BJ (cell line): ENCODE measurements at regions not wholly inside any gene's neighbourhood (a gene's known extent, or its start where the extent isn't known, plus 50 kb on each side); places are given as distances from the start of the nearest gene placed in this dataset.

ENCODE experiments used
- CTCF ChIA-PET: fragments of 350-600 bp; formaldehyde crosslinking; extraction: SDS; loops from one replicate; lab custom pipeline; 2021; ENCODE audit warnings: antibody characterized with exemption, inconsistent platforms; lab: Yijun Ruan, JAX
- POLR2A ChIA-PET: fragments of 300-600 bp; sonication (Branson Sonifier 250); formaldehyde crosslinking; extraction: SDS; loops from one replicate; lab custom pipeline; 2021; ENCODE audit warnings: antibody characterized with exemption; lab: Charles Lee
- DNase-seq: peaks from one replicate; pipeline ENCODE4 v3.0.0-alpha.2; 2011; ENCODE audit warnings: low read depth
- H3K27me3 ChIP-seq: 2 replicates; pipeline ENCODE4 v1.6.0; 2011; ENCODE audit warnings: low read length; ENCODE audit not compliant: control insufficient read depth, insufficient read depth
- H3K36me3 ChIP-seq: 2 replicates; pipeline ENCODE4 v1.5.1; 2011; ENCODE audit warnings: low read length; ENCODE audit not compliant: control insufficient read depth, insufficient read depth
- H3K4me3 ChIP-seq: 2 replicates; pipeline ENCODE4 v1.5.1; 2011; ENCODE audit warnings: low read depth, mild to moderate bottlenecking, control low read depth, low read length
- TF ChIP-seq, protein P1 (sequence below): IDR thresholded peaks from 2 replicates; pipeline ENCODE4 v1.5.1; 2011; ENCODE audit warnings: low read depth, mild to moderate bottlenecking, control low read depth, inconsistent platforms, low read length, moderate library complexity; ENCODE audit not compliant: insufficient read depth

GRCh38 chr2:14272396-14273075, 360.0 kb upstream of the LRATD1 start:
- ChIA-PET POLR2A (no interaction called here), CTCF (no interaction called here)
- Histone ChIP-seq H3K4me3 (no peak overlapping the region), H3K27me3 (no peaks in the 10 kb centered on the region), H3K36me3 (no peaks in the 10 kb centered on the region)
- TF ChIP-seq, protein P1, sequence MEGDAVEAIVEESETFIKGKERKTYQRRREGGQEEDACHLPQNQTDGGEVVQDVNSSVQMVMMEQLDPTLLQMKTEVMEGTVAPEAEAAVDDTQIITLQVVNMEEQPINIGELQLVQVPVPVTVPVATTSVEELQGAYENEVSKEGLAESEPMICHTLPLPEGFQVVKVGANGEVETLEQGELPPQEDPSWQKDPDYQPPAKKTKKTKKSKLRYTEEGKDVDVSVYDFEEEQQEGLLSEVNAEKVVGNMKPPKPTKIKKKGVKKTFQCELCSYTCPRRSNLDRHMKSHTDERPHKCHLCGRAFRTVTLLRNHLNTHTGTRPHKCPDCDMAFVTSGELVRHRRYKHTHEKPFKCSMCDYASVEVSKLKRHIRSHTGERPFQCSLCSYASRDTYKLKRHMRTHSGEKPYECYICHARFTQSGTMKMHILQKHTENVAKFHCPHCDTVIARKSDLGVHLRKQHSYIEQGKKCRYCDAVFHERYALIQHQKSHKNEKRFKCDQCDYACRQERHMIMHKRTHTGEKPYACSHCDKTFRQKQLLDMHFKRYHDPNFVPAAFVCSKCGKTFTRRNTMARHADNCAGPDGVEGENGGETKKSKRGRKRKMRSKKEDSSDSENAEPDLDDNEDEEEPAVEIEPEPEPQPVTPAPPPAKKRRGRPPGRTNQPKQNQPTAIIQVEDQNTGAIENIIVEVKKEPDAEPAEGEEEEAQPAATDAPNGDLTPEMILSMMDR, result no peak
- DNase-seq, result no peak

DNA sequence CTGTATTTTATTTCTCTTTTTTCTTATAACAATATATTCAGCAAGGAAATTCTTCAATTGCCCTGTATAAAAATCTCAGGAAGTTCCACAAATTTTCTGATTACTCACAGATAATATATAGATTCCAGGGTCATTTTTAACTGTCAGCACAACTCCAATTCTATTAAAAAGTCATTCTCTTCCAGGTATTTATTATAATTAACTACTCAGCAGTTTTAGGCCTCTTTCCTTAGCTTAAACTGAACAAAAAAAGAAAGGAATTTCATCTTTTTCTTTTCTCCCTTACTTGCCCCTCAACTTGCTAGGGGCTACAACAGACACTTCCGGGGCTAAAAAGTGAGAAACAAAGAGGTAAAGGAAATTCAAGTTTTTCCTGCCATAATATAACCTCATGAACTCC, 358.9 kb upstream of the LRATD1 start:
- Histone ChIP-seq H3K27me3 (no peaks in the 10 kb centered on the region), H3K36me3 (no peaks in the 10 kb centered on the region), H3K4me3 (no peak overlapping the region)
- TF ChIP-seq, protein P1, result no peak
- ChIA-PET POLR2A (no interaction called here), CTCF (no interaction called here)
- DNase-seq, result no peak

GRCh38 chr2:14284244-14284643, 348.3 kb upstream of the LRATD1 start:
- ChIA-PET POLR2A (no interaction called here), CTCF (no interaction called here)
- TF ChIP-seq, protein P1, result no peak
- H3K36me3 ChIP-seq, result no peaks in the 10 kb centered on the region
- no peak for DNase-seq
- no peak overlapping the region for H3K4me3 ChIP-seq
- H3K27me3 ChIP-seq, result no peaks in the 10 kb centered on the region

GRCh38 chr2:14285812-14286211, 346.7 kb upstream of the LRATD1 start:
- TF ChIP-seq, protein P1, result no peak
- ChIA-PET CTCF (no interaction called here), POLR2A (no interaction called here)
- Histone ChIP-seq H3K36me3 (no peaks in the 10 kb centered on the region), H3K27me3 (no peaks in the 10 kb centered on the region), H3K4me3 (no peak overlapping the region)
- DNase-seq, result no peak

DNA sequence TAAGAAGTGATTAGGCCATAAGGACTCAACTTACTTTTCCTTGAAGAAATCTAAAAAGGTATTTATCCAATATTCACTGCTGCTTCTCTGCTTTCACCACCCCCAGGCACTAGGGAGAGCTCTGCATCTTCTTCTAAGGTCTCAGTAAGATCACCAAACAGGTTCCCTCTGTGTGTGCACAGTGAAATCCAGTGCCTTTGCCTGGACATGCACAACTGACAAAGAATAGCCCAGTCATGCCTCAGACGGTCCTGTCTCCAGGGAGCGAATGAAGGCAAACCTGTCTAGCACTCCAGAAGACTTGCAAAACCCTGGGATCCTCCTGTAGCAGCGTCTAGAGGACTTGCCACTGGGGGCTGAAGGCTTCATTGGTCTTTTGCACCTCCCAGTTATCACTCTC, 344.5 kb upstream of the LRATD1 start:
- Histone ChIP-seq H3K4me3 (no peak overlapping the region), H3K27me3 (no peaks in the 10 kb centered on the region), H3K36me3 (no peaks in the 10 kb centered on the region)
- DNase-seq, result no peak
- TF ChIP-seq, protein P1, result no peak
- ChIA-PET POLR2A (no interaction called here), CTCF (no interaction called here)
